ENCODE measurements at regions not wholly inside any gene's neighbourhood (a gene's known extent, or its start where the extent isn't known, plus 50 kb on each side); places are given as distances from the start of the nearest gene placed in this dataset.

DNA sequence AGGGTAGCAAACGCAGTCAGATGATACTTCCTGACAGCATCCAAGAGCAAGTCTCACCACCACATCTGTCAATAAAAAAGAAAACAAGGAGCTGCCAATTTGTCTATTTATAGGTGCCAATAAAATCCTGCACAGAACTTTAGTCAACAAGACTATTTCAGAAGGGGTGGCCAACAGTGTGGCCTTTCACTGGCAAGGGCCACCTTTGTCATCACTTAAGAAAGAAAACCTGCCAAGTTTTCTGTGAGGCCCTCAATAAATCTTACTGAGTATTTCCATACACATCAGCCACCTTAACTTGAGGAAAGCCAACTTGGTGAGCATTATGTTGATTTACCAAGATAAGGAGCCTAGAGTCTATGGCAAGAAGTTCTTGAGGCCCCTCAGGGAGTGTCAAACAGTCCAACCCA lies 312.3 kb downstream of the ENC1 start:
- TF ChIP-seq, protein P1, sequence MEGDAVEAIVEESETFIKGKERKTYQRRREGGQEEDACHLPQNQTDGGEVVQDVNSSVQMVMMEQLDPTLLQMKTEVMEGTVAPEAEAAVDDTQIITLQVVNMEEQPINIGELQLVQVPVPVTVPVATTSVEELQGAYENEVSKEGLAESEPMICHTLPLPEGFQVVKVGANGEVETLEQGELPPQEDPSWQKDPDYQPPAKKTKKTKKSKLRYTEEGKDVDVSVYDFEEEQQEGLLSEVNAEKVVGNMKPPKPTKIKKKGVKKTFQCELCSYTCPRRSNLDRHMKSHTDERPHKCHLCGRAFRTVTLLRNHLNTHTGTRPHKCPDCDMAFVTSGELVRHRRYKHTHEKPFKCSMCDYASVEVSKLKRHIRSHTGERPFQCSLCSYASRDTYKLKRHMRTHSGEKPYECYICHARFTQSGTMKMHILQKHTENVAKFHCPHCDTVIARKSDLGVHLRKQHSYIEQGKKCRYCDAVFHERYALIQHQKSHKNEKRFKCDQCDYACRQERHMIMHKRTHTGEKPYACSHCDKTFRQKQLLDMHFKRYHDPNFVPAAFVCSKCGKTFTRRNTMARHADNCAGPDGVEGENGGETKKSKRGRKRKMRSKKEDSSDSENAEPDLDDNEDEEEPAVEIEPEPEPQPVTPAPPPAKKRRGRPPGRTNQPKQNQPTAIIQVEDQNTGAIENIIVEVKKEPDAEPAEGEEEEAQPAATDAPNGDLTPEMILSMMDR (IDR thresholded peaks at IDR 0.05; ENCODE audit: low read depth, low read length), result no peak
- no peak overlapping the region for H3K4me3 ChIP-seq (ENCODE audit: low read depth, low read length)

DNA sequence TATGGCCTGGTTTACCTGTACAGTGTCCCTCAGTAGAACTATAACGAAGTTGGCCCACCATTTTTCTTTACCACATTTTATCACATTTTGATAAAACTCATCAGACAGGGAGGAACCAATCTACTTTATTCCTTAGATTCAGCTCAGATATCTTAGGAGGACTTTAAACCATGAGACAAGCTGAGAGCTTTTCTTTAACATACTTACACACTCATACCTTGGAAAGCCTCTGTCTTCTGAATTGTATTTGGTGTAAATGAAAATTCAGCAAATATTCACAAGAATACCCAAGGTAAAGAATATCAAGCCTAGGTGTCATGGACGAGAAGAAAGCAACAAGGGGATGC lies 313.2 kb downstream of the ENC1 start:
- no peak for DNase-seq (ENCODE audit: low read depth, low spot score)
- in situ Hi-C loops (cut with HindIII; ENCODE audit: low sequenced_read_pairs), result no loop called here
- no peak overlapping the region for H3K4me3 ChIP-seq (ENCODE audit: low read depth, low read length)
- TF ChIP-seq, protein P1 (IDR thresholded peaks at IDR 0.05; ENCODE audit: low read depth, low read length), result no peak

More for the DNA sequence above, 312.3 kb downstream of the ENC1 start:
- no peak for DNase-seq (ENCODE audit: low read depth, low spot score)
- in situ Hi-C loops (cut with HindIII; ENCODE audit: low sequenced_read_pairs), result no loop called here

DNA sequence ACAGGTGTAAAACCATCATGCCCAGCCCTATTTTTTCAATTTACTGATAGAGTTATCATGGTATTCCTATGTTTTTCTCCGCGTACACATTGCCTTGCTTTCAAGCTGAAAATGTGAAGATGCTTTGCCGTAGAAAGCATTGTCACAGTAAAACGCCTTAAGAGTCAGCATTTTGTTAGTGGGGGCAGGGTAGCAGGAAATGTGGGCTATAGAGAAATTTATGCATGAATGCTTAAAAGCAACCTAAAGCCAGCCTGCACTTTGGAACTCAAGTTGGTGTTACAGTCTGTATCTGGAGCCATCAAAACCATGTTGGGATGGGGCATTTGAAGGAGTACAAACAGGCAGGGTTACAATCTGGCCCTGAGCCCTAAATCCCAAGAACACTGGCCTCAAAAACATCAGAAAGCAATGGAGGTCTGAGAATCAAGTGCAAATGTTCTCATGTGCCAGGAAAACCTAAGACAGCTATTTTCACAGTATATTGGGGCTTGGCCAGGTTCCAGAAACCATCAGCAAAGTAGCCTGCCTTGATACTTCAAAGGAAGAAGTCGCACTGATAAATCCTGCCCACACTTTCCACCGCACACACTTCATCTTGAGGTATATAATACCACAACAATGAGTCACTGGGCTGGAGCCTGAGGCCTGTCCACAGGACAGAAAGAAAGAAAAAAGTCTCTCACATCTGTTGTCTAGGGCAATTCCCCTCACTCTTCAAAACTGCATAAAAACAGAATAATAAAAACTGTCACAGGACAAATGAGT lies 313.8 kb downstream of the ENC1 start:
- in situ Hi-C loops (cut with HindIII; ENCODE audit: low sequenced_read_pairs), result no loop called here
- H3K4me3 ChIP-seq (ENCODE audit: low read depth, low read length), result no peak overlapping the region
- TF ChIP-seq, protein P1 (IDR thresholded peaks at IDR 0.05; ENCODE audit: low read depth, low read length), result no peak
- peak; percentile 99 for DNase-seq (ENCODE audit: low read depth, low spot score)

DNA sequence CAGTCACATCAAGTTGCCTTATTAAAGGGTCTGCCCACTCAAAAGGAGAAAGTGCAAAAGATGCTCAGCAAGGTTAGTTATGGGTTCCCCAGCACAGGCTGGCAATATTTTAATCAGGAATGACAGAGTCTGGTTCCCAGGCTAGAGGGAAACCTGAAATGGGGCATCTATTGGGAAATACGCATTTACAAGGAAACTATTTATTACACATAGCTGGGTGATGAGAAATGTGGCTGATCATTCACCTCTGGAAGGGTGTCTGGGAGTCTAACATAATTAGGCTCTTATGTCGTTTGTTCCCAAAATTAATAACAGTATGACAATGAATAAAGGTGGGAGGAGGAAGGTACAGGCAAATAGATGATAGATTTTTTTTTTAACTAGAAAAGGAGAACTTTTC lies 314.7 kb downstream of the ENC1 start:
- in situ Hi-C loops (cut with HindIII; ENCODE audit: low sequenced_read_pairs), result no loop called here
- TF ChIP-seq, protein P1 (IDR thresholded peaks at IDR 0.05; ENCODE audit: low read depth, low read length), result no peak
- no peak overlapping the region for H3K4me3 ChIP-seq (ENCODE audit: low read depth, low read length)
- DNase-seq (ENCODE audit: low read depth, low spot score), result no peak

DNA sequence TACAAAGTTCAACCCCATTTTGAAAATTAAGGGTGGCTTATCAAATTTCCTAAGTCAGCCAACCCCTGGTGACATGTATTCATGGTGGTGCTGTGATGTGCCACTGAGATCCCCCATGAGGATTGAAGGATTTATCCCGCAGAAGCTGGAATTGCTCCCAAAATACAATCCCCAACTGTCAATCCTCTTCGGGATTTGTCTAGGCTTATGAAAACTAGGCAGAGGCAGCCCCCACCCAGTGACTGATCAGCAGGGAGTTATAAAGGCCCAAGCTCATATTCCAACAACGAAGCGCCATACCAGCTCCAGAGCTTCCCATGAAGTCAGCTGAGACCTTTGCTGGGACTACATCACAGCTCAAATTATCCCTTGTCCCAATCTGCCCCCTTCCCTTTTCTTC lies 316.0 kb downstream of the ENC1 start:
- H3K4me3 ChIP-seq (ENCODE audit: low read depth, low read length), result no peak overlapping the region
- in situ Hi-C loops (cut with HindIII; ENCODE audit: low sequenced_read_pairs), result no loop called here
- no peak for DNase-seq (ENCODE audit: low read depth, low spot score)
- TF ChIP-seq, protein P1 (IDR thresholded peaks at IDR 0.05; ENCODE audit: low read depth, low read length), result no peak

DNA sequence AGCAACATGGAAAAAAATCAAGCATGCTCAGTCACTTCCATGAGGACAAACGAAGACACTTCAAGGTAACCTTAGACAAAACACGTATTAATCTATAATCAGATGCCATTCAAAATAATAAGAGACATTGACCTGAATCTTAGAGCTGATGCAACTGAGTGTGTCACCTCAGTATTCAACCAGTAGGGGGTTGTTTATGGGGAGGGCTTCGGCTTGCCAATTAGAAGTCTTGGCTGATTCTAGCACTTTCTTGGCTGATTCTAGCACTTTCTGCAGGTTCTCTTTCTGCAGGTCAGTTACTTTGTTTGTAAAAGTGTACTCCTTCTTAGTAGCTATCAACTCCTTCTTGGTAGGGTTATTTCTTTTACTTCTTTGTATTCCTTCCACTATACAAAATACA lies 317.6 kb downstream of the ENC1 start:
- no peak for DNase-seq (ENCODE audit: low read depth, low spot score)
- in situ Hi-C loops (cut with HindIII; ENCODE audit: low sequenced_read_pairs), result no loop called here
- TF ChIP-seq, protein P1 (IDR thresholded peaks at IDR 0.05; ENCODE audit: low read depth, low read length), result no peak
- H3K4me3 ChIP-seq (ENCODE audit: low read depth, low read length), result no peak overlapping the region

Measured in astrocyte of the spinal cord (primary cell).